ENCODE measurements at regions not wholly inside any gene's neighbourhood (a gene's known extent, or its start where the extent isn't known, plus 50 kb on each side); places are given as distances from the start of the nearest gene placed in this dataset.

DNA sequence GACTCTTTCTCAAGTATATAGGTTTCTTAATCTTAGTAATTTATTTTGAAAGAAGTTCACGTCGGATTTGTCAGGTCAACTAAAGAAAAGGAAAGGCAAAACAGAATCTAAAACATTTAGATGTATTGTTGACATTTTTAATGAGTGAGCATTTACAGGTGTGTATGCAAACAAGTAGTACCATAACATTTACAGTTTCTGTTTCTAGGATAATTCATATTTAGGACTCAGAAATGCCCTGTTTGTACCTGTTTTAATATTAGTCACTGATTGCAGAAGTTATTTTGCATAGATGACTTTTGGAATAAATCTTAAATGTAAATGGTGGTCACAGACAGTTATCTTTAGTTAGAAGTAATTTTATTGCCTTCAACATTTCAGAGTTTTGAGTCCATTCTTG lies 151.3 kb upstream of the NUDT6 start:
- H3K18ac ChIP-seq (ENCODE audit: low read depth in 1 of 2, low read length in 2 of 2), result no peak overlapping the region
- no peak overlapping the region for H3K4me3 ChIP-seq (ENCODE audit: insufficient read depth in 1 of 2, low read depth in 1 of 2, low read length in 2 of 2)
- WGBS, result no CpG with 5 or more reads among the region's 2 CpGs

DNA sequence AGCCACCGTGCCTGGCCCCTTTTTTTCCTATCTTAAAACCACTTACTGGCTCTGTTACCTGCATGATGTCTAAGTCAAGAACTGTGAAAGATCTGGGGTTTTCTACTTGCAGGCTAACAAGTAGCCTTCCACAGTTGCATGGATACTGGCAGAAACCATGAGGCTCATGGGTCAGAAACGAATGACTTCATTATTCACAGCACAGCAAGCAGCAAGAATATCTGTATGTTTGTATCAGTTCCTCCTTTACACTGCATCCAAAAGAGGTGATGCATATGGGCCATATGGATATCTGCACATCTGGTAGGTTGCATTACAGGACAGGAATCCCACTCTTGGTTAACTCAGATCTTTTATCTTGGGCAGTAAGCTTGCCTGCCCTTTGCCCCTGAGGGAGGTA lies 154.9 kb upstream of the NUDT6 start:
- no peaks in the 10 kb centered on the region for H3K27me3 ChIP-seq (ENCODE audit: control insufficient read depth in 1 of 2, insufficient read depth in 1 of 2, low read length in 2 of 2)
- H3K14ac ChIP-seq (ENCODE audit: low read length in 2 of 2), result no peak overlapping the region
- H4K91ac ChIP-seq (ENCODE audit: low read length), result no peak overlapping the region
- no peak overlapping the region for H3K23ac ChIP-seq (ENCODE audit: low read length in 2 of 2)
- no peaks in the 10 kb centered on the region for H3K79me1 ChIP-seq (replicated peaks; ENCODE audit: low read length, poor library complexity, severe bottlenecking)
- no peak overlapping the region for H2BK120ac ChIP-seq (ENCODE audit: low read depth, low read length)
- no peaks in the 10 kb centered on the region for H3K4me1 ChIP-seq (ENCODE audit: control insufficient read depth, insufficient read depth, low read depth, low read length)
- no peak overlapping the region for H3K4me2 ChIP-seq (ENCODE audit: low read length, poor library complexity, severe bottlenecking)
- peaks cover 0 to 3% of the 10 kb centered on the region in 2 experiments for H3K36me3 ChIP-seq (ENCODE audit: control insufficient read depth in 1 of 2, insufficient read depth in 2 of 2, low read depth in 1 of 2, low read length in 2 of 2)
- no peak overlapping the region for H2BK15ac ChIP-seq (ENCODE audit: low read depth, poor library complexity, severe bottlenecking)
- H3K4ac ChIP-seq (ENCODE audit: low read depth in 1 of 2, low read length in 2 of 2), result no peak overlapping the region
- H3K18ac ChIP-seq (ENCODE audit: low read depth in 1 of 2, low read length in 2 of 2), result no peak overlapping the region
- DNase-seq, result no peak
- no peak overlapping the region for H3K27ac ChIP-seq (ENCODE audit: low read length, poor library complexity, severe bottlenecking)
- H3K9me3 ChIP-seq (ENCODE audit: control insufficient read depth, low read length), result no peaks in the 10 kb centered on the region
- 100% methylated on average over 1 of the region's 2 CpGs for WGBS
- H2BK5ac ChIP-seq (ENCODE audit: low read depth, low read length, poor library complexity, severe bottlenecking), result no peak overlapping the region
- no peak overlapping the region for H2AK5ac ChIP-seq (ENCODE audit: low read length, severe bottlenecking)
- no peak overlapping the region for H2AFZ ChIP-seq (ENCODE audit: low read depth, low read length)
- H3K9ac ChIP-seq (ENCODE audit: low read length), result no peak overlapping the region
- no peak overlapping the region for H4K8ac ChIP-seq (ENCODE audit: low read length)
- H3K4me3 ChIP-seq (ENCODE audit: insufficient read depth in 1 of 2, low read depth in 1 of 2, low read length in 2 of 2), result no peak overlapping the region
- H2BK12ac ChIP-seq (ENCODE audit: low read length in 2 of 2), result no peak overlapping the region

More for the DNA sequence above, 151.3 kb upstream of the NUDT6 start:
- Histone ChIP-seq H4K91ac (ENCODE audit: low read length) (no peak overlapping the region), H4K8ac (ENCODE audit: low read length) (no peak overlapping the region), H3K23ac (ENCODE audit: low read length in 2 of 2) (no peak overlapping the region), H3K27ac (ENCODE audit: low read length, poor library complexity, severe bottlenecking) (no peak overlapping the region), H3K4me1 (ENCODE audit: control insufficient read depth, insufficient read depth, low read depth, low read length) (no peaks in the 10 kb centered on the region), H3K4me2 (ENCODE audit: low read length, poor library complexity, severe bottlenecking) (no peak overlapping the region), H3K79me1 (replicated peaks; ENCODE audit: low read length, poor library complexity, severe bottlenecking) (peaks cover 1% of the 10 kb centered on the region), H2BK12ac (ENCODE audit: low read length in 2 of 2) (no peak overlapping the region), H3K9ac (ENCODE audit: low read length) (no peak overlapping the region), H3K36me3 (ENCODE audit: control insufficient read depth in 1 of 2, insufficient read depth in 2 of 2, low read depth in 1 of 2, low read length in 2 of 2) (no peaks in the 10 kb centered on the region), H2BK15ac (ENCODE audit: low read depth, poor library complexity, severe bottlenecking) (no peak overlapping the region), H2AFZ (ENCODE audit: low read depth, low read length) (no peak overlapping the region), H3K9me3 (ENCODE audit: control insufficient read depth, low read length) (no peaks in the 10 kb centered on the region), H3K14ac (ENCODE audit: low read length in 2 of 2) (no peak overlapping the region), H2BK5ac (ENCODE audit: low read depth, low read length, poor library complexity, severe bottlenecking) (no peak overlapping the region), H2AK5ac (ENCODE audit: low read length, severe bottlenecking) (no peak overlapping the region), H3K27me3 (ENCODE audit: control insufficient read depth in 1 of 2, insufficient read depth in 1 of 2, low read length in 2 of 2) (no peaks in the 10 kb centered on the region), H2BK120ac (ENCODE audit: low read depth, low read length) (no peak overlapping the region), H3K4ac (ENCODE audit: low read depth in 1 of 2, low read length in 2 of 2) (no peak overlapping the region)
- DNase-seq, result no peak

DNA sequence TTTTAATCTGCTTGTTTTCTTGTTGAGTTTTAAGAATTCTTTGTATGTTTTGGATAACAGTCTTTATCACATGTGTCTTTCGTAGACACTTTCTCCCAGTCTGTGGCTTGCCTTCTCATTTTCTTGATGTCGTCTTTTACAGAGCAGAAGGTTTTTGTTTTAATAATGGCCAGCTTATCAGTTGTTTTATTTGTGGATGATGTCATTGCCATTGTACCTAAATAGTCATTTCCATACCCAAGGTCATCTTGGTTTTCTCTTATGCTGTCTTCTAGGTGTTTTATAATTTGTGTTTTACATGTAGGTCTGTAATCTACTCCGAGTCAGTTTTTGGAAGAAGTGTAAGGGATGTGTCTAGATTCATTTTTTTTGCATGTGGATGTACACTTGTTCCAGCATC lies 159.6 kb upstream of the NUDT6 start:
- Histone ChIP-seq H2BK12ac (ENCODE audit: low read length in 2 of 2) (no peak overlapping the region), H3K4me2 (ENCODE audit: low read length, poor library complexity, severe bottlenecking) (no peak overlapping the region), H3K23ac (ENCODE audit: low read length in 2 of 2) (no peak overlapping the region), H3K9ac (ENCODE audit: low read length) (no peak overlapping the region), H2BK15ac (ENCODE audit: low read depth, poor library complexity, severe bottlenecking) (no peak overlapping the region), H2BK5ac (ENCODE audit: low read depth, low read length, poor library complexity, severe bottlenecking) (no peak overlapping the region), H3K4me1 (ENCODE audit: control insufficient read depth, insufficient read depth, low read depth, low read length) (no peaks in the 10 kb centered on the region), H2AFZ (ENCODE audit: low read depth, low read length) (no peak overlapping the region), H3K27me3 (ENCODE audit: control insufficient read depth in 1 of 2, insufficient read depth in 1 of 2, low read length in 2 of 2) (no peaks in the 10 kb centered on the region), H3K18ac (ENCODE audit: low read depth in 1 of 2, low read length in 2 of 2) (no peak overlapping the region), H3K79me1 (replicated peaks; ENCODE audit: low read length, poor library complexity, severe bottlenecking) (peaks cover 2% of the 10 kb centered on the region), H3K14ac (ENCODE audit: low read length in 2 of 2) (no peak overlapping the region), H3K36me3 (ENCODE audit: control insufficient read depth in 1 of 2, insufficient read depth in 2 of 2, low read depth in 1 of 2, low read length in 2 of 2) (peaks cover 0 to 3% of the 10 kb centered on the region in 2 experiments), H3K4ac (ENCODE audit: low read depth in 1 of 2, low read length in 2 of 2) (no peak overlapping the region), H4K8ac (ENCODE audit: low read length) (no peak overlapping the region), H3K4me3 (ENCODE audit: insufficient read depth in 1 of 2, low read depth in 1 of 2, low read length in 2 of 2) (no peak overlapping the region), H2AK5ac (ENCODE audit: low read length, severe bottlenecking) (no peak overlapping the region), H3K9me3 (ENCODE audit: control insufficient read depth, low read length) (no peaks in the 10 kb centered on the region), H2BK120ac (ENCODE audit: low read depth, low read length) (no peak overlapping the region), H3K27ac (ENCODE audit: low read length, poor library complexity, severe bottlenecking) (no peak overlapping the region), H4K91ac (ENCODE audit: low read length) (no peak overlapping the region)
- WGBS, result 95% methylated on average over 3 of the region's 3 CpGs
- DNase-seq, result no peak

DNA sequence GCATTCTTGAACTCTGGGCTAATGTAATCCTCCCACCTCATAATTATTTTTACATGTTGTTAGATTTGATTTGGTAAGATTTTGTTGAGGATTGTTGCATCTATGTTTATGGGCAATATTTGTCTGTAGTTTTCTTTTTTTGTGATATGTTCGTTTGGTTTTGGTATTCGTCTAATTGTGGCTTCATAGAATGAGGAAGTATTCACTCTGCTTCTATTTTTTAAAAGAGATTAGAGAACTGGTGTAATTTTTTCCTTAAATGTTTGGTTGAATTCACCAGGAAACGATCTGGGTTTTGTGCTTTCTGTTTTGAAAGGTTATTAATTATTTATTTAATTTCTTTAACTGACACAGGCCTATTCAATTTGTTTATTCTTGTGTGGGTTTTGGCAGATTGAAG lies 161.2 kb upstream of the NUDT6 start:
- H2AFZ ChIP-seq (ENCODE audit: low read depth, low read length), result no peak overlapping the region
- H3K23ac ChIP-seq (ENCODE audit: low read length in 2 of 2), result no peak overlapping the region
- no peak overlapping the region for H3K4ac ChIP-seq (ENCODE audit: low read depth in 1 of 2, low read length in 2 of 2)
- no peak overlapping the region for H3K4me3 ChIP-seq (ENCODE audit: insufficient read depth in 1 of 2, low read depth in 1 of 2, low read length in 2 of 2)
- H4K91ac ChIP-seq (ENCODE audit: low read length), result no peak overlapping the region
- H3K4me2 ChIP-seq (ENCODE audit: low read length, poor library complexity, severe bottlenecking), result no peak overlapping the region
- no peak overlapping the region for H2BK12ac ChIP-seq (ENCODE audit: low read length in 2 of 2)
- no peaks in the 10 kb centered on the region for H3K4me1 ChIP-seq (ENCODE audit: control insufficient read depth, insufficient read depth, low read depth, low read length)
- H3K36me3 ChIP-seq (ENCODE audit: control insufficient read depth in 1 of 2, insufficient read depth in 2 of 2, low read depth in 1 of 2, low read length in 2 of 2), result peaks cover 0 to 3% of the 10 kb centered on the region in 2 experiments
- no peak overlapping the region for H2AK5ac ChIP-seq (ENCODE audit: low read length, severe bottlenecking)
- H2BK120ac ChIP-seq (ENCODE audit: low read depth, low read length), result no peak overlapping the region
- no peak overlapping the region for H4K8ac ChIP-seq (ENCODE audit: low read length)
- no peak for DNase-seq
- H3K18ac ChIP-seq (ENCODE audit: low read depth in 1 of 2, low read length in 2 of 2), result no peak overlapping the region
- H3K79me1 ChIP-seq (replicated peaks; ENCODE audit: low read length, poor library complexity, severe bottlenecking), result peaks cover 5% of the 10 kb centered on the region
- no peak overlapping the region for H3K14ac ChIP-seq (ENCODE audit: low read length in 2 of 2)
- no peak overlapping the region for H2BK5ac ChIP-seq (ENCODE audit: low read depth, low read length, poor library complexity, severe bottlenecking)
- H3K9me3 ChIP-seq (ENCODE audit: control insufficient read depth, low read length), result no peaks in the 10 kb centered on the region
- no peaks in the 10 kb centered on the region for H3K27me3 ChIP-seq (ENCODE audit: control insufficient read depth in 1 of 2, insufficient read depth in 1 of 2, low read length in 2 of 2)
- no peak overlapping the region for H3K27ac ChIP-seq (ENCODE audit: low read length, poor library complexity, severe bottlenecking)
- no peak overlapping the region for H2BK15ac ChIP-seq (ENCODE audit: low read depth, poor library complexity, severe bottlenecking)
- WGBS, result 97% methylated on average over 2 of the region's 3 CpGs
- H3K9ac ChIP-seq (ENCODE audit: low read length), result no peak overlapping the region
